HepG2 (cell line): ENCODE measurements at regions not wholly inside any gene's neighbourhood (a gene's known extent, or its start where the extent isn't known, plus 50 kb on each side); places are given as distances from the start of the nearest gene placed in this dataset.

Experiments used
- ATAC-seq: fragments of 200-7000 bp; cut with Tn5 transposase; 3 replicates; pipeline ENCODE4 v1.9.1; 2020; ENCODE audit warnings: mild to moderate bottlenecking, moderate library complexity
- BruUV-seq: library from RNA; stranded (reverse); fragments of 400-500 nt; replicated peaks from 2 replicates; lab custom pipeline; 2021; lab: Mats Ljungman, UMichigan
- CTCF ChIA-PET: fragments of 300-600 bp; formaldehyde crosslinking; extraction: SDS; loops from one replicate; lab custom pipeline; 2021; ENCODE audit warnings: low total read pairs, inconsistent platforms, low intra/inter-chr PET ratio; lab: Yijun Ruan, JAX
- POLR2A ChIA-PET: fragments of 350-600 bp; sonication (Branson Sonifier 250); formaldehyde crosslinking; loops from one replicate; lab custom pipeline; 2020; ENCODE audit warnings: antibody characterized with exemption, inconsistent platforms; lab: Yijun Ruan, JAX
- DNase-seq: peaks from one replicate; pipeline ENCODE4 v3.0.0-alpha.2; 2015; ENCODE audit warnings: low spot score
- FAIRE-seq: peaks from 3 replicates; lab custom pipeline; 2011; peaks lifted over from hg19 to GRCh38; lab: Jason Lieb, UNC
- H2AFZ ChIP-seq: one replicate; pipeline ENCODE4 v1.6.1; 2011; ENCODE audit warnings: low read length, inconsistent platforms
- H3K27ac ChIP-seq: fragments of 300-600 bp; 3 replicates; pipeline ENCODE4 v1.8.0; 2011; ENCODE audit warnings: mixed run types, mild to moderate bottlenecking, mixed read lengths, low read length, inconsistent platforms; ENCODE audit not compliant: insufficient read depth; ENCODE audit errors: extremely low read length
- H3K27me3 ChIP-seq, 2 experiments: fragments of 200-600 bp in 1 of 2; 2 replicates in 1 of 2; 3 replicates in 1 of 2; pipeline versions ENCODE4 v1.6.0 to v1.8.0; 2011; ENCODE audit warnings: low read length in 2 of 2, mild to moderate bottlenecking in 2 of 2, moderate library complexity in 2 of 2, inconsistent platforms in 1 of 2; ENCODE audit not compliant: insufficient read depth in 2 of 2, control insufficient read depth in 1 of 2
- H3K36me3 ChIP-seq, 2 experiments: fragments of 200-600 bp in 1 of 2; replicated peaks in 1 of 2; 2 replicates in 1 of 2; 3 replicates in 1 of 2; pipeline versions ENCODE4 v1.5.1 to v1.8.0; 2011; ENCODE audit warnings: low read length in 2 of 2, inconsistent platforms in 1 of 2; ENCODE audit not compliant: insufficient read depth in 2 of 2, control insufficient read depth in 1 of 2
- H3K4me1 ChIP-seq: 2 replicates; pipeline ENCODE4 v1.5.1; 2012; ENCODE audit warnings: low read length, inconsistent platforms; ENCODE audit not compliant: insufficient read depth
- H3K4me2 ChIP-seq: 2 replicates; pipeline ENCODE4 v1.6.0; 2011; ENCODE audit warnings: low read depth, low read length, inconsistent platforms
- H3K4me3 ChIP-seq, 3 experiments: fragments of 200-600 bp in 1 of 3; sonication (generic), shearing (Covaris generic) in 1 of 3; replicated peaks in 1 of 3; 2 replicates each; pipeline ENCODE4 v1.5.1; 2011 to 2016; ENCODE audit warnings: low read length in 3 of 3, inconsistent platforms in 2 of 3, low read depth in 2 of 3, mild to moderate bottlenecking in 2 of 3, control low read depth in 1 of 3, mixed read lengths in 1 of 3; ENCODE audit not compliant: insufficient read depth in 1 of 3
- H3K79me2 ChIP-seq: one replicate; pipeline ENCODE4 v1.6.1; 2011; ENCODE audit warnings: low read length, inconsistent platforms; ENCODE audit not compliant: insufficient read depth
- H3K9ac ChIP-seq: 2 replicates; pipeline ENCODE4 v1.6.0; 2011; ENCODE audit warnings: mild to moderate bottlenecking, low read depth, low read length, inconsistent platforms; ENCODE audit not compliant: insufficient read depth
- H3K9me3 ChIP-seq: 2 replicates; pipeline ENCODE4 v1.5.1; 2012; ENCODE audit warnings: mild to moderate bottlenecking, low read length
- H4K20me1 ChIP-seq: 2 replicates; pipeline ENCODE4 v1.6.0; 2011; ENCODE audit warnings: inconsistent platforms, mild to moderate bottlenecking, low read length, moderate library complexity; ENCODE audit not compliant: insufficient read depth
- CCDC6 ChIP-seq: sonication (generic); formaldehyde crosslinking; IDR thresholded peaks from 2 replicates; pipeline ENCODE4 v1.8.1; 2022; ENCODE audit warnings: mild to moderate bottlenecking, missing genetic modification reagents, moderate library complexity
- KDM6A ChIP-seq: IDR thresholded peaks from 2 replicates; pipeline ENCODE4 v1.6.1; 2016; ENCODE audit warnings: low read depth
- MXI1 ChIP-seq: IDR thresholded peaks from 3 replicates; pipeline ENCODE4 v1.6.1; 2012; ENCODE audit warnings: low read depth, low read length, inconsistent platforms, borderline replicate concordance
- SP2 ChIP-seq: sonication (generic); formaldehyde crosslinking; IDR thresholded peaks from 2 replicates; pipeline ENCODE4 v1.5.1; 2020; ENCODE audit warnings: mild to moderate bottlenecking, missing genetic modification reagents
- ZNF329 ChIP-seq: sonication (generic); formaldehyde crosslinking; IDR thresholded peaks from 2 replicates; pipeline ENCODE4 v1.9.0; 2021; ENCODE audit warnings: low read depth, mild to moderate bottlenecking, missing genetic modification reagents
- ZNF530 ChIP-seq: sonication (generic); formaldehyde crosslinking; IDR thresholded peaks from 2 replicates; pipeline ENCODE4 v1.5.0; 2020; ENCODE audit warnings: low read depth, mild to moderate bottlenecking, missing genetic modification reagents
- ZNF713 ChIP-seq: sonication (generic); formaldehyde crosslinking; IDR thresholded peaks from 2 replicates; pipeline ENCODE4 v1.4.0; 2020; ENCODE audit warnings: mild to moderate bottlenecking, missing genetic modification reagents
- ZNF761 ChIP-seq: sonication (generic); formaldehyde crosslinking; conservative IDR thresholded peaks from 2 replicates; pipeline ENCODE4 v1.4.0; 2020; ENCODE audit warnings: mild to moderate bottlenecking, missing genetic modification reagents
- WGBS: methylation state at CpG from one replicate; pipeline ENCODE4 v1.1.6; 2017; ENCODE audit warnings: low lambda C conversion rate; 5-methylcytosine and 5-hydroxymethylcytosine counted together
- in situ Hi-C: cut with HindIII; loops from 2 replicates; pipeline ENCODE4 v1.10.0; 2017; ENCODE audit warnings: low pct_unique_long_range_greater_than_20kb; ENCODE audit not compliant: extremely low pct_ligation_motif_present
- intact Hi-C: fragments of 100-400 bp; cut with micrococcal nuclease; formaldehyde crosslinking; loops from one replicate; pipeline ENCODE4 v1.10.0; 2022; ENCODE audit not compliant: unreplicated experiment
- TF ChIP-seq, protein P1 (sequence below): sonication (generic); formaldehyde crosslinking; IDR thresholded peaks from 2 replicates; pipeline ENCODE4 v1.5.0; 2020; ENCODE audit warnings: missing genetic modification reagents
- TF ChIP-seq, protein P2 (sequence below): sonication (generic); formaldehyde crosslinking; IDR thresholded peaks from 2 replicates; pipeline ENCODE4 v1.8.0; 2022; ENCODE audit warnings: low read depth, missing genetic modification reagents

DNA sequence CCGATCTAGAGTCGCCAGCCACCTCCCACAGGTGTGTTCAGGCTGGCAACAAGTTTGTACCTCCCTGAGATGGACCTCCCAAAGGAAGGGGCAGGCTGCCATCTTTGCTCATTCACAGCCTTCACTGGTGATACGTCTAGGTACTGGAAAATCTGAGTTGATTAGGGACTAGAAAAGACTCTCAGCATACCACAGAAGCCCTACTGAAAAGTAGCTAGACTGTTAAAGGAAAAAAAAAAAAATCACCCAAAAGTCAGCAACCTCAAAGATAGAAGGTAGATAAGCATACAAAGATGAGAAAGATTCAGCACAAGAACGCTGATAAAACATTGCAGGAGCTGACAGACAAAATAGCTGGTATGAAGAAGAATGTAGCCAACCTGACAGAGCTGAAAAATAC, 128.6 kb upstream of the WDR75 start:
- H2AFZ ChIP-seq, result no peak overlapping the region
- ATAC-seq, result no peak
- BruUV-seq, result no TSS peak
- no peaks in the 10 kb centered on the region for H3K27me3 ChIP-seq
- no peak overlapping the region for H3K27ac ChIP-seq
- no peak for TF ChIP-seq MXI1
- TF ChIP-seq ZNF530 (CRISPR knock-in tag), result no peak
- TF ChIP-seq KDM6A (CRISPR knock-in tag), result no peak
- no peak for TF ChIP-seq ZNF761 (CRISPR knock-in tag)
- TF ChIP-seq, protein P1, sequence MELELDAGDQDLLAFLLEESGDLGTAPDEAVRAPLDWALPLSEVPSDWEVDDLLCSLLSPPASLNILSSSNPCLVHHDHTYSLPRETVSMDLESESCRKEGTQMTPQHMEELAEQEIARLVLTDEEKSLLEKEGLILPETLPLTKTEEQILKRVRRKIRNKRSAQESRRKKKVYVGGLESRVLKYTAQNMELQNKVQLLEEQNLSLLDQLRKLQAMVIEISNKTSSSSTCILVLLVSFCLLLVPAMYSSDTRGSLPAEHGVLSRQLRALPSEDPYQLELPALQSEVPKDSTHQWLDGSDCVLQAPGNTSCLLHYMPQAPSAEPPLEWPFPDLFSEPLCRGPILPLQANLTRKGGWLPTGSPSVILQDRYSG (CRISPR knock-in tag), result no peak
- TF ChIP-seq SP2 (CRISPR knock-in tag), result no peak
- TF ChIP-seq ZNF713, result no peak
- TF ChIP-seq, protein P2, sequence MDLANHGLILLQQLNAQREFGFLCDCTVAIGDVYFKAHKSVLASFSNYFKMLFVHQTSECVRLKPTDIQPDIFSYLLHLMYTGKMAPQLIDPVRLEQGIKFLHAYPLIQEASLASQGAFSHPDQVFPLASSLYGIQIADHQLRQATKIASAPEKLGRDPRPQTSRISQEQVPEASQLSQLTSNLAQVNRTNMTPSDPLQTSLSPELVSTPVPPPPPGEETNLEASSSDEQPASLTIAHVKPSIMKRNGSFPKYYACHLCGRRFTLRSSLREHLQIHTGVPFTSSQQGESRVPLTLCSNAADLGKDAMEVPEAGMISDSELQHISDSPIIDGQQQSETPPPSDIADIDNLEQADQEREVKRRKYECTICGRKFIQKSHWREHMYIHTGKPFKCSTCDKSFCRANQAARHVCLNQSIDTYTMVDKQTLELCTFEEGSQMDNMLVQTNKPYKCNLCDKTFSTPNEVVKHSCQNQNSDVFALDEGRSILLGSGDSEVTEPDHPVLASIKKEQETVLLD, result no peak
- no peak for TF ChIP-seq CCDC6
- no peak for TF ChIP-seq ZNF329 (CRISPR knock-in tag)
- H3K9ac ChIP-seq, result no peak overlapping the region
- no peak for DNase-seq
- ChIA-PET CTCF (no interaction called here), POLR2A (no interaction called here)
- in situ Hi-C loops, result no loop called here
- H3K4me2 ChIP-seq, result no peak overlapping the region
- no peak for FAIRE-seq
- no peaks in the 10 kb centered on the region for H3K4me1 ChIP-seq
- H3K9me3 ChIP-seq, result no peaks in the 10 kb centered on the region
- H3K36me3 ChIP-seq, result no peaks in the 10 kb centered on the region
- H3K79me2 ChIP-seq, result no peaks in the 10 kb centered on the region
- no peaks in the 10 kb centered on the region for H4K20me1 ChIP-seq
- 2% methylated on average over 4 of the region's 4 CpGs for WGBS
- intact Hi-C loops, result no loop called here
- no peak overlapping the region for H3K4me3 ChIP-seq
